GM19324 (cell line): ENCODE measurements at regions not wholly inside any gene's neighbourhood (a gene's known extent, or its start where the extent isn't known, plus 50 kb on each side); places are given as distances from the start of the nearest gene placed in this dataset.
"Not testable (repeated sequence)": the region's sequence is repeated elsewhere in the genome, so short reads cannot be mapped to it uniquely, and the experiment has no call there.

Experiments
- ATAC-seq: cut with Tn5 transposase; IDR thresholded peaks from one replicate; pipeline ENCODE4 v1.9.1; 2021; ENCODE audit warnings: mild to moderate bottlenecking, moderate library complexity; ENCODE audit not compliant: unreplicated experiment, low FRiP score

- ATAC-seq, result not testable (repeated sequence)
Observed at GRCh38 chr9:41771693-41772092, 357.5 kb downstream of the CNTNAP3B start.

GRCh38 chr9:41754822-41755221, 374.4 kb downstream of the CNTNAP3B start:
- not testable (repeated sequence) for ATAC-seq

- ATAC-seq, result not testable (repeated sequence)
Observed at GRCh38 chr9:41754403-41754802, 374.8 kb downstream of the CNTNAP3B start.

GRCh38 chr9:41741897-41742296, 387.3 kb downstream of the CNTNAP3B start:
- ATAC-seq, result not testable (repeated sequence)

- ATAC-seq, result not testable (repeated sequence)
Observed at GRCh38 chr9:41741173-41741572, 388.1 kb downstream of the CNTNAP3B start.

GRCh38 chr9:41738681-41739080, 390.5 kb downstream of the CNTNAP3B start:
- ATAC-seq, result not testable (repeated sequence)

GRCh38 chr9:41699190-41699589, 430.0 kb downstream of the CNTNAP3B start:
- ATAC-seq, result not testable (repeated sequence)

GRCh38 chr9:41697080-41697479, 432.1 kb downstream of the CNTNAP3B start:
- ATAC-seq, result not testable (repeated sequence)

GRCh38 chr9:41679312-41679711, 449.9 kb downstream of the CNTNAP3B start:
- ATAC-seq, result not testable (repeated sequence)

- ATAC-seq, result not testable (repeated sequence)
Observed at GRCh38 chr9:41663497-41664036, 465.7 kb downstream of the CNTNAP3B start.

- not testable (repeated sequence) for ATAC-seq
Observed at GRCh38 chr9:41658706-41659105, 469.6 kb upstream of the ZNG1F start.

GRCh38 chr9:41658116-41658515, 469.0 kb upstream of the ZNG1F start:
- not testable (repeated sequence) for ATAC-seq

GRCh38 chr9:41657141-41657540, 468.0 kb upstream of the ZNG1F start:
- not testable (repeated sequence) for ATAC-seq

GRCh38 chr9:41655071-41655554, 466.0 kb upstream of the ZNG1F start:
- ATAC-seq, result not testable (repeated sequence)

- ATAC-seq, result not testable (repeated sequence)
Observed at GRCh38 chr9:41654349-41654748, 465.2 kb upstream of the ZNG1F start.

GRCh38 chr9:41653560-41654340, 464.6 kb upstream of the ZNG1F start:
- not testable (repeated sequence) for ATAC-seq

- ATAC-seq, result not testable (repeated sequence)
Observed at GRCh38 chr9:41652800-41653199, 463.7 kb upstream of the ZNG1F start.

GRCh38 chr9:41652100-41652713, 463.1 kb upstream of the ZNG1F start:
- ATAC-seq, result not testable (repeated sequence)

- ATAC-seq, result not testable (repeated sequence)
Observed at GRCh38 chr9:41650086-41650485, 461.0 kb upstream of the ZNG1F start.

GRCh38 chr9:41648564-41648963, 459.4 kb upstream of the ZNG1F start:
- not testable (repeated sequence) for ATAC-seq

- ATAC-seq, result not testable (repeated sequence)
Observed at GRCh38 chr9:41646246-41646645, 457.1 kb upstream of the ZNG1F start.
